Neural crest cell (in vitro differentiated cells): ENCODE measurements at regions not wholly inside any gene's neighbourhood (a gene's known extent, or its start where the extent isn't known, plus 50 kb on each side); places are given as distances from the start of the nearest gene placed in this dataset.

Experiments used
- DNase-seq: peaks from one replicate; pipeline ENCODE4 v3.0.0; 2021; ENCODE audit warnings: low read depth, mixed read lengths, low spot score
- H3K27ac Mint-ChIP-seq: one replicate; pipeline ENCODE4 v1.8.0; 2021; ENCODE audit warnings: mild to moderate bottlenecking, mixed read lengths; ENCODE audit not compliant: unreplicated experiment
- H3K27me3 Mint-ChIP-seq: 2 replicates; pipeline ENCODE4 v1.8.0; 2021; ENCODE audit warnings: low read depth, mild to moderate bottlenecking, mixed read lengths
- H3K36me3 Mint-ChIP-seq: 2 replicates; pipeline ENCODE4 v1.8.0; 2021; ENCODE audit warnings: low read depth, mild to moderate bottlenecking, mixed read lengths
- H3K4me1 Mint-ChIP-seq: 2 replicates; pipeline ENCODE4 v1.8.0; 2021; ENCODE audit warnings: mixed read lengths
- H3K4me3 Mint-ChIP-seq: one replicate; pipeline ENCODE4 v1.8.0; 2021; ENCODE audit warnings: mild to moderate bottlenecking, mixed read lengths
- H3K9me3 Mint-ChIP-seq: 2 replicates; pipeline ENCODE4 v1.8.0; 2021; ENCODE audit warnings: mixed read lengths
- TF ChIP-seq, protein P1 (sequence below): fragments of 200-600 bp; sonication (generic); conservative IDR thresholded peaks from 2 replicates; pipeline ENCODE4 v1.5.0; 2021; ENCODE audit warnings: antibody characterized with exemption, mild to moderate bottlenecking

DNA sequence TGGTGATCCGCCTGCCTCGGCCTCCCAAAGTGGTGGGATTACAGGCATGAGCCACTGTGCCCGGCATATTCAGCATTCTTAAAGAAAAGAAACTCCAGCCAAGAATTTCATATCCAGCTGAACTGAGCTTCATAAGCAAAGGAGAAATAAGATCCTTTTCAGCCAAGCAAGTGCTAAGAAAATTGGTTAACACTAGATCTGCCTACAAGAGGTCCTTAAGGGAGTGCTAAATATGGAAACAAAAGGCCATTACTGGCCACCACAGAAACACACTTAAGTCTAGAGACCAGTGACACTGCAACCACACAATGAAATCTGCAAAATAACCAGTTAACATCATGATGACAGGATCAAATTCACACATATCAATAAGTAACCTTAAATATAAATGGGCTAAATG lies 331.5 kb downstream of the MAN2A1 start:
- no peak overlapping the region for H3K4me3 Mint-ChIP-seq
- H3K27ac Mint-ChIP-seq = no peak overlapping the region
- TF ChIP-seq, protein P1, sequence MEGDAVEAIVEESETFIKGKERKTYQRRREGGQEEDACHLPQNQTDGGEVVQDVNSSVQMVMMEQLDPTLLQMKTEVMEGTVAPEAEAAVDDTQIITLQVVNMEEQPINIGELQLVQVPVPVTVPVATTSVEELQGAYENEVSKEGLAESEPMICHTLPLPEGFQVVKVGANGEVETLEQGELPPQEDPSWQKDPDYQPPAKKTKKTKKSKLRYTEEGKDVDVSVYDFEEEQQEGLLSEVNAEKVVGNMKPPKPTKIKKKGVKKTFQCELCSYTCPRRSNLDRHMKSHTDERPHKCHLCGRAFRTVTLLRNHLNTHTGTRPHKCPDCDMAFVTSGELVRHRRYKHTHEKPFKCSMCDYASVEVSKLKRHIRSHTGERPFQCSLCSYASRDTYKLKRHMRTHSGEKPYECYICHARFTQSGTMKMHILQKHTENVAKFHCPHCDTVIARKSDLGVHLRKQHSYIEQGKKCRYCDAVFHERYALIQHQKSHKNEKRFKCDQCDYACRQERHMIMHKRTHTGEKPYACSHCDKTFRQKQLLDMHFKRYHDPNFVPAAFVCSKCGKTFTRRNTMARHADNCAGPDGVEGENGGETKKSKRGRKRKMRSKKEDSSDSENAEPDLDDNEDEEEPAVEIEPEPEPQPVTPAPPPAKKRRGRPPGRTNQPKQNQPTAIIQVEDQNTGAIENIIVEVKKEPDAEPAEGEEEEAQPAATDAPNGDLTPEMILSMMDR = no peak
- H3K9me3 Mint-ChIP-seq = peaks cover 9% of the 10 kb centered on the region
- no peak for DNase-seq
- H3K4me1 Mint-ChIP-seq = no peaks in the 10 kb centered on the region
- no peaks in the 10 kb centered on the region for H3K36me3 Mint-ChIP-seq
- H3K27me3 Mint-ChIP-seq = no peaks in the 10 kb centered on the region

DNA sequence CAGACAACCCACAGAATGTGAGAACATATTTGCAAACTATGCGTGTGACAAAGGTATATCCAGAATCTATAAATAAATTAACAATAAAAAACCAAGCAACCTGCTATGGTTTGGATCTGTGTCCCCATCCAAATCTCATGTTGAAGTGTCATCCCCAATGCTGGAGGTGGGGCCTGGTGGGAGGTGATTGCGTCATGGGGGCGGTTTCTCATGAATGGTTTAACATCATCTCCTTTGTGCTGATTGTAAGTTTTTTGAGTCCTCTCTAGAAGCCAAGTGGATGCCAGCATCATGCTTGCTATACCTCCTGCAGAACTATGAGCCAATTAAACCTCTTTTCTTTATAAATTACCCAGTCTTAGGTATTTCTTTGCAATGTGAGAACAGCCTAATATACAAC lies 335.4 kb downstream of the MAN2A1 start:
- Mint-ChIP-seq H3K27ac (no peak overlapping the region), H3K36me3 (no peaks in the 10 kb centered on the region), H3K4me1 (no peaks in the 10 kb centered on the region), H3K9me3 (peaks cover 11% of the 10 kb centered on the region), H3K27me3 (no peaks in the 10 kb centered on the region), H3K4me3 (no peak overlapping the region)
- TF ChIP-seq, protein P1 = no peak
- DNase-seq = no peak

DNA sequence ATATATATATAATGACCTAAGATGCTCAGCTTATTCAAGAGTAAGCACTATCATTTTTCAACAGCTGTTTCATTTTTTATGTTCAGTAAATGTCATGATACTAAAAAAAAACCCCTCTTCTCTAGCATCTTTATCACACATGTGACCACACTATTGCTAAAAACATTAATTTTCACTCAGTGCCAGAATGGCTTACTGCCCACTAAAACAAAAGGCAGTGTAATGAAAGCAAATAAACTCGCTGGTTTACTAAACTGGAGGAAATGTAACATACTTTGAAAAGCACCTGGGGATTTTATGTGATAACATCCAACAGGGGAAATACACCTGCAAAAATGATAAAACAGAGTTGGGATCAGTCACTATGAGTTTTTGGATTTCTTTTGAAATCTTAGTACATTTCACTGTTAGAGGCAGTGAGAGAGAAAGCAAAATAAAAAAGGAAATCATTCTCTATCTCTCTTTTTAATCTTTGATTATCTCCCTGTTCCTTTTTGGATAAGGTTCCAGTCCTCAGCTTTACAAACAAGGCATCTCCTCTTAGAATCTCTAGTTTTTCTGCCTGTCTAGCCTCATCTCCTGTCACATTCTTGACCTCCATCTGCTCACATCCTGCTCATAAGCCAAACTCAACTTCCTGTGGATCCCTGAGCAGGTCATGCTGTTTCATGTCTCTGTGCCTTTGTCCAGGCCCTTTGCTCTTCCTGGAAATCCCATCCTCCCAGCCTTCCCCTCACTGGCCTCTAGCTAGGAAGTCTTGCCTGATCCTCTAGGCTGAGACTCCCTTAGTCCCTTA lies 338.0 kb downstream of the MAN2A1 start:
- no peak for DNase-seq
- Mint-ChIP-seq H3K36me3 (no peaks in the 10 kb centered on the region), H3K9me3 (peaks cover 7% of the 10 kb centered on the region), H3K4me3 (no peak overlapping the region), H3K4me1 (no peaks in the 10 kb centered on the region), H3K27ac (no peak overlapping the region), H3K27me3 (no peaks in the 10 kb centered on the region)
- TF ChIP-seq, protein P1 = no peak

DNA sequence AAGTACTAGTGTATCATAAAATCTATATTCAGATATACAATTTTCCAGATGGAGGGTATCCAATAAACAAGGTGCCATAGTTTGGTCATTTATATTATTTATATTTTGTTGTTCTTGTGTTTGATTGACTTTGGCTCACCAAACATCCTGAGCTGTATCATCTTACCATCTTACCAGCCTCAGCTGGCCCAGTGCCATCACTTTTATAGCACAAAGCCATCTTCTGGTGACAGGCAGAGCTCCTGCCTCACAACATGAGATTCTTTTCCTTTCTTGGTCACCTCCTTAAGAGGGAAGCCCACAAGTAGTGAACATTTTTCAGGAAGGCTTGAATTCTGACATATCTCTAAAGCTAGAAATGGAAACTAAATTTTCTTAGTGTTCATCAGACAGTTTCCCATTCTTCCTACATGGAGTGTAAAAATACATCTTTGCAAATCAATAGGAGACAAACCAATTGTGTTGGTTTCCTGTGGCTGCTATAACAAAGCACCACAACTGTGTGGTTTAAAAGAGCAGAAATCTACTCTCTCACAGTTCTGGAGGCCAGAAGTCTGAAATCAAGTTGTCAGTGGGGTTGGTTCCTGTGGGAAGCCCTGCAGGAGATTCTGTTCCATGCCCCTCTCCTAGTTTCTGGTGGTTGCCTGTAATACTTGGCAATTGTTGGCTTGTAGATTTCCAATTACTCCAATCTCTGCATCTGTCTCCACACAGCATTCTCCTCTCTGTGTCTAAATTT lies 341.8 kb downstream of the MAN2A1 start:
- Mint-ChIP-seq H3K4me3 (no peak overlapping the region), H3K27me3 (no peaks in the 10 kb centered on the region), H3K36me3 (no peaks in the 10 kb centered on the region), H3K4me1 (peaks cover 20% of the 10 kb centered on the region), H3K27ac (no peak overlapping the region), H3K9me3 (peaks cover 2% of the 10 kb centered on the region)
- TF ChIP-seq, protein P1 = no peak
- no peak for DNase-seq

DNA sequence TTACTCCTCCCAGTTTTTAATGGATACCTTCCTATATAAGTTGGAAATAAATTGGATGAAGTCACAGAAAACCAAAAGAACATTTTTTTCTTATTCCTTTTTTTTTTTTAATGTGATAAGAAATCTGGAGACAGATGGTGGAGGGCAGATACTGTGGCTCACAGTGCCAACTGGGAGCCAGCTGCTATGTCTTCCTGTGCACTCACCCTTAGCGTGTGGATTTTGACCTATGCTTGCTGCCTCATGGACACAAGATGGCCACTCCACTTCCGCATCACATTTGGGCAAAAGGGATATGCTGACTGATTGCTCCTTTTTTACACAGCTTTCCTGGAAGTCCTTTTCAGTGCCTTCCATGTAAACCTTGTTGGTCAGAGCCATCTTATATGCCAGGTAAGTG lies 342.6 kb downstream of the MAN2A1 start:
- H3K36me3 Mint-ChIP-seq = no peaks in the 10 kb centered on the region
- H3K4me1 Mint-ChIP-seq = peaks cover 20% of the 10 kb centered on the region
- TF ChIP-seq, protein P1 = no peak
- no peaks in the 10 kb centered on the region for H3K27me3 Mint-ChIP-seq
- no peak overlapping the region for H3K27ac Mint-ChIP-seq
- no peak for DNase-seq
- no peaks in the 10 kb centered on the region for H3K9me3 Mint-ChIP-seq
- no peak overlapping the region for H3K4me3 Mint-ChIP-seq
